AG10803 (cell line): ENCODE measurements at regions not wholly inside any gene's neighbourhood (a gene's known extent, or its start where the extent isn't known, plus 50 kb on each side); places are given as distances from the start of the nearest gene placed in this dataset.

Experiments
- DNase-seq: peaks from one replicate; pipeline ENCODE4 v3.0.0; 2010; ENCODE audit warnings: low read depth
- H3K4me3 ChIP-seq: 2 replicates; pipeline ENCODE4 v1.5.1; 2011; ENCODE audit warnings: mild to moderate bottlenecking, low read length, control low read depth
- TF ChIP-seq, protein P1 (sequence below): conservative IDR thresholded peaks from 2 replicates; pipeline ENCODE4 v1.5.1; 2011; ENCODE audit warnings: mild to moderate bottlenecking, low read length, control low read depth, inconsistent platforms

DNA sequence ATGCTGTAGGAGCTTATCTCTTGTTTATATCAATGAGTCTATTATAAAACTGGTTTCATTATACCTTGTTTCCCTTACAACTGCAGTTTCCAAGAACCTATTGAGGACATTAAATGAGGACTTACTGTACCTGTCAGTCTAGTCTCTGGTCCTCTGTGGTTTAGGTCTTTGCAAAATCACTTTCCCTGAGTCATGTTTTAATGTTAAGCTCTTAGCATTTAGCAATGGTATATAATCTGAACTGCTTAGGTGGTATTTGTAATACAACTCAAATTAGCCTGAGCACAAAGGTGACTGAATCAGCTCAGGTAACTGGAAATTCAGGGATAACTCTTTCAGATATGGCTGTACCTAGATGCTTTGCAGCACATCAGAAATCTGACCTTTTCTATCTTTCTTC lies 418.3 kb upstream of the SPRED2 start:
- H3K4me3 ChIP-seq = no peak overlapping the region
- no peak for DNase-seq
- TF ChIP-seq, protein P1, sequence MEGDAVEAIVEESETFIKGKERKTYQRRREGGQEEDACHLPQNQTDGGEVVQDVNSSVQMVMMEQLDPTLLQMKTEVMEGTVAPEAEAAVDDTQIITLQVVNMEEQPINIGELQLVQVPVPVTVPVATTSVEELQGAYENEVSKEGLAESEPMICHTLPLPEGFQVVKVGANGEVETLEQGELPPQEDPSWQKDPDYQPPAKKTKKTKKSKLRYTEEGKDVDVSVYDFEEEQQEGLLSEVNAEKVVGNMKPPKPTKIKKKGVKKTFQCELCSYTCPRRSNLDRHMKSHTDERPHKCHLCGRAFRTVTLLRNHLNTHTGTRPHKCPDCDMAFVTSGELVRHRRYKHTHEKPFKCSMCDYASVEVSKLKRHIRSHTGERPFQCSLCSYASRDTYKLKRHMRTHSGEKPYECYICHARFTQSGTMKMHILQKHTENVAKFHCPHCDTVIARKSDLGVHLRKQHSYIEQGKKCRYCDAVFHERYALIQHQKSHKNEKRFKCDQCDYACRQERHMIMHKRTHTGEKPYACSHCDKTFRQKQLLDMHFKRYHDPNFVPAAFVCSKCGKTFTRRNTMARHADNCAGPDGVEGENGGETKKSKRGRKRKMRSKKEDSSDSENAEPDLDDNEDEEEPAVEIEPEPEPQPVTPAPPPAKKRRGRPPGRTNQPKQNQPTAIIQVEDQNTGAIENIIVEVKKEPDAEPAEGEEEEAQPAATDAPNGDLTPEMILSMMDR = no peak

DNA sequence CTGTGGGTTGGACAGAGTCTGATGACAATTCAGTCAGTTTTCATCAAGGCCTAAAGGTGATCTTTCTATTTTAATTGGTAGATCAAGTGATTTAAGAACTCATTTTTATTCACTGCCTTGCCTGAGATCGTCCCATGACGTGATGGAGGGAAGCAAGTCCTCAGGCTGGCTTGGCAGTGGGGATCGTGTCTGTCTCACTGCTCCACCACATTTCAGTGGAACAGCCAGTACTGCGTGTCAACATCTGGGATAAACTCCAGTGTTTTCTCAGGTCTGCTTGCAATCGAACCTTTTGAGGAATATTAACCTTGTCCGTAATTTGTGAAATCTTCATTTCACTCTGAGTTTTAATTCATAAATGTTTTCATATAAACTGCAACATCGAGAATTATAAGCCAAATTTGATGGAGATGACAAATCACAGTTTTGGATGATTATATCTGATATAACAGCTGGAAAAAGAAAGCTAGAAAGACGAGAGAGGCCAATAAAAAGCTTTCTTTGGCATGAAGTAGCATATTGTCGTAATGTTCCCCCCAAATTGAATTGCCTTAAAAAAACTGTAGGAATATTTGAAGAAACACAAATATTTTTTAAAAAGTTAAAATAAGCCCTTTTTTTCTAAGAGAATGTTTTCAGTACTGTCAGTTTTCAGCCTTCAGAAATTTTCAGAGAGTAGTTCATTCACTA lies 414.7 kb upstream of the SPRED2 start:
- H3K4me3 ChIP-seq = no peak overlapping the region
- TF ChIP-seq, protein P1 = no peak
- no peak for DNase-seq

DNA sequence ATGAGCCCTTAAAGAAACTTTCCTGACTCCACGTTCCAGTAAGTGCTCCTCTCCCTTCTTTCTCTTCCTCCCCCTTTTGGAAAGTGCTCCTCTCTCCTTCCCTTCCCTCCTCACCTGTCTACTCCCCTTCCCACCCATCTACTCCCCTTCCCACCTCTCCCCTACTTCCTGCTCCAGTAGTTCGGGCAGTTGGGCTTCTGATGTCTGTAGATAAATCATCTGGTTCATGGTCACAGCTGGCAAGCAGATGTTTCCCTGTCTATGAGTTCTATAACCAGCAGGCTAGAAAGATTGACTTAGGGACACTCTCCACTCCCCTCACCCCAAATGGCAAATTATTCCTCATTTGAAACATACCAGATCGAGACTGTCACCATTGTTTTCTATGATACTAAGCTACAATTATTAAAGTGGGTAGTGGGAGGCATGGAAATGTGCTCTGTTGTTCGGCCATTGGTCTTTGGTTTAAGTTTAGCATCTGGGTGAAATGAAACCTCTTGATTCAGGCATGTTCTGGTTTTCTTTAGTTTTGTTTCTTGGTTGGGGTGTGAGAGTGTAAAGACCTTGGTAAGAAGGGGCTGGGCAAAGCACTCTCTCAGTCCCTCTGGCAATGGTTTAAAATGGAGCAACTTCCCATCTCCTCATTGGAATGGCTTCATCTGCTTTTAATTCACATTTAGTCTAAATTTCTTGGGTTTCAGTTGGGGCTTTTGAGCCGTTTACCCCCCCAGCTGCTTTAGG lies 413.2 kb upstream of the SPRED2 start:
- DNase-seq = no peak
- H3K4me3 ChIP-seq = no peak overlapping the region
- TF ChIP-seq, protein P1 = no peak

DNA sequence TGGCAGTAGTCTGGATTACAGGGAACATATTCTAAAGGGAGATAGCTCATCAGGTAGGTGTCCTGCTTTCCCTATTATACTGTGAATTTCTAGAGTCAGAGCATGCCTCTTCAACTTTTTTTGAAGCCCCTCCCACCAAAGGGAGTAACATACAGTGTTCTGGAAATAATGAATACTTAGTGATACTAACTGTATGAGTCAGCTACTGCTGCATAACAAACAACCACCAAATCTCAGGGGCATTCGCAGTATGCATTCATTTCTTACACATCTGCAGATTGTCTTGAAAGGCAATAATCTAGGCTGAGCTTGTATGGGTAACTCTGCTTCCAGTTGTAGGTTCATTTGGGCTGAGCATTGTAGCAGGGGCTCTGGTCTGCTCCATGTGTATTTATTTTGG lies 409.7 kb upstream of the SPRED2 start:
- no peak for DNase-seq
- no peak overlapping the region for H3K4me3 ChIP-seq
- TF ChIP-seq, protein P1 = no peak

DNA sequence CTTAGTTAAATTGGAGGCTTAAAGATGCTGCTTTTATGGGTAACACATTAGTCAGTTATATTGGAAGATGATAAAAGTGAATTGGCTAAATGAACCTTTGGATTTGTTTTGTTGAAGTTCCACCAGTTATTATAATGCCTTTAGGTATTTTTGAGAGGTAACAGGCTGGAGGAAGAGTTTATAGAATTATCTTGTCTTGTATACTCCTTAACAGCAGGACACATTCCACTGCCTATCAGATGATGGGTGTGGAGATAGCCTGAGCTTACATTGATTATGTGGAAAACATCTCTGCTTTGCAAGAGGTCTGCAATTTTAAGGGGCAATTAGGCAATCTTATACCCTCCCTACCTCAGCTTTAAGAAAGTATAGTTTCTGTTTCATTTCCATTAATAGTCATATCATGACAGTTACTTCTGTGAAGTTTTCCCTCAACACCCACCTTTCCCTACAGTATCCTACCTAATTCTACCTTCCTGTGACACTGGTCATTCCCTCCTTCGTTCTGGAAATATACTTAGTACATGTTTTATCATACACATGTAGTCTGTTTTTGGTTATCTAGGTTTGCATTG lies 403.7 kb upstream of the SPRED2 start:
- no peak for DNase-seq
- H3K4me3 ChIP-seq = no peak overlapping the region
- TF ChIP-seq, protein P1 = no peak

DNA sequence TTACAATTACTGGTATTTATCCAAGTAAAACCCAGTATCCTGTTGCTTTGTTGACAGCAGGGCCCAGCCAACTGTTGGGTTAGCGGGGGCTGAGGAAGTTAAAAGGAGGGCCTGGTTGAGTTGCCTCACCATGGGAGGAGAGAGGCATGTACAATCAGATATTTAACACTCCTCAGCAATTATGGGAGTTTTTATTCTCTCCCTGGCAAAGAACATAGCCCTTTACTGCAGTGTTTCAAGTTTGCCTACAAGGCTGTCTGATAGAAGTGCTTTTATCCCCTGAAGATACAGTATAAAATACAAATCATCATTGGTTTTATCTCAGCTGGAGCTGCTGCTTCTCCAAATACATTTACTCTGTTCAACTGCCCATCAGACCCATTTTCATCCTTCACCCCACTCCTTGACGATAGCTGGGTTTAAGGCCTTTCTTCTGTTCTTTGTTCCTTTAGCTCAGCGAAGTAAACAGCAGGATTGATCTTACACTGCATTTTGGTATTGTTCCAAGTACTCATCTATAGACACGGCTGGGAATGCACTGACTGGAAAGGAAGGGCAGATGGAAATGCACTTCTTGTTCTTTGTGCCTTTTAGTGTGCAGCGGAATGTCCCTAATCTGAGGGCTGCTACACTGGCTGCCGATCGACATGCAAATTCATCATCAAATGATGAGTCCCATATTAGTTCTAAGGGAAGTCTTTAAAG lies 402.5 kb upstream of the SPRED2 start:
- no peak overlapping the region for H3K4me3 ChIP-seq
- TF ChIP-seq, protein P1 = no peak
- no peak for DNase-seq
